ENCODE measurements at regions not wholly inside any gene's neighbourhood (a gene's known extent, or its start where the extent isn't known, plus 50 kb on each side); places are given as distances from the start of the nearest gene placed in this dataset.
"Not testable (repeated sequence)": the region's sequence is repeated elsewhere in the genome, so short reads cannot be mapped to it uniquely, and the experiment has no call there.

DNA sequence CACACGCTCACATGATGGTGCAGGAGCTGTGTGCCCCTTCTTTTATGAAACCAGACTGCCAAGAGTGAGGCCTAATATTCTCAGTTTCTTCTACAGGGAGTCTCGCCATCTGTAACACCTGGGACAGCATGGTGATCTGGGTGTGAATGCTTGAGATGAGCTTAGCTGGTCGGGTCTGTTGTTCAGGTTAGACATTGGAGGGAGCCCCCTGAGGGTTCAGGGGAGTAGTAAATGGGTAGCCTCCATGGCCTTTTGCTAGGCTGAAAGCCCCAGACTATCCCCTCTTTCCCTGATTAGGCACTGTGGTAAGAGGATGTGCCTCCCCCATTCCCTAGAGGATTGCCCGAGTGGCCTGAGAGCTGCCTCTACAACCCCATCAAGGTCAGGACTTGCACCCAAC is 1916.1 kb downstream of the PCDH9 start:
- no peak for DNase-seq (ENCODE audit: extremely low read depth, low read depth)
- TF ChIP-seq, protein P1, sequence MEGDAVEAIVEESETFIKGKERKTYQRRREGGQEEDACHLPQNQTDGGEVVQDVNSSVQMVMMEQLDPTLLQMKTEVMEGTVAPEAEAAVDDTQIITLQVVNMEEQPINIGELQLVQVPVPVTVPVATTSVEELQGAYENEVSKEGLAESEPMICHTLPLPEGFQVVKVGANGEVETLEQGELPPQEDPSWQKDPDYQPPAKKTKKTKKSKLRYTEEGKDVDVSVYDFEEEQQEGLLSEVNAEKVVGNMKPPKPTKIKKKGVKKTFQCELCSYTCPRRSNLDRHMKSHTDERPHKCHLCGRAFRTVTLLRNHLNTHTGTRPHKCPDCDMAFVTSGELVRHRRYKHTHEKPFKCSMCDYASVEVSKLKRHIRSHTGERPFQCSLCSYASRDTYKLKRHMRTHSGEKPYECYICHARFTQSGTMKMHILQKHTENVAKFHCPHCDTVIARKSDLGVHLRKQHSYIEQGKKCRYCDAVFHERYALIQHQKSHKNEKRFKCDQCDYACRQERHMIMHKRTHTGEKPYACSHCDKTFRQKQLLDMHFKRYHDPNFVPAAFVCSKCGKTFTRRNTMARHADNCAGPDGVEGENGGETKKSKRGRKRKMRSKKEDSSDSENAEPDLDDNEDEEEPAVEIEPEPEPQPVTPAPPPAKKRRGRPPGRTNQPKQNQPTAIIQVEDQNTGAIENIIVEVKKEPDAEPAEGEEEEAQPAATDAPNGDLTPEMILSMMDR (IDR thresholded peaks at IDR 0.05; ENCODE audit: low read depth, low read length) = no peak

DNA sequence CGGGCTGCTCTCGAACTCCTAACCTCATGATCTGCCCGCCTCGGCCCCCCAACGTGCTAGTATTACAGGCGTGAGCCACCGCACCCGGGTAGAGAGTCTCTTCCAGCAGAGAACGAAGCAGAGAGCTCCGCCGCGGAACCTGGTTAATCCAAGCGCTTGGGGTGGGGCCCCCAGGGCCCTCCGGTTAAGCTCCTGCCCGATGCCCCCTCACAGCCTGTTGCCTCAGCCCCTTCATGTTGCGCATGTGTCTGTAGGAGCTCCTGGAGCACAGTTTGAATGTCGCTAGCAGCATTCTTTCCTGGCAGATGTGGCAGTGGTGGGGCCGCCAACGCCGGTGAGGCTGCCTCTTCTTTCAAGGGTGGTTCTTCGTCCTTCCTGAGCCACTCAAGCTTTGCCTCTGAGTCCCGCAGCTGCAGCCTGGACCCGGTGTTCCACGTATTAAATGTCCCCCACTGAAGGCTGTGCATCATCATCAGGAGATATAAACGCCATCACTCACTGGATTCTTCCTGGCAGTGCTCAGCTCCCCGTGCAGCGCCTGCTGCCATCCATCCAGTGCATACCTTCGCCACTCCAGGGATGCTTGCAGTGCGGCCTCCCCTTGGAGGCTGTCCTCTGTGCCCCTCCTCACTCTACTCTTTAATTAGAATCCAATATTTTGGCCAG is 1919.3 kb downstream of the PCDH9 start:
- DNase-seq (ENCODE audit: extremely low read depth, low read depth) = no peak
- TF ChIP-seq, protein P1 (IDR thresholded peaks at IDR 0.05; ENCODE audit: low read depth, low read length) = no peak

DNA sequence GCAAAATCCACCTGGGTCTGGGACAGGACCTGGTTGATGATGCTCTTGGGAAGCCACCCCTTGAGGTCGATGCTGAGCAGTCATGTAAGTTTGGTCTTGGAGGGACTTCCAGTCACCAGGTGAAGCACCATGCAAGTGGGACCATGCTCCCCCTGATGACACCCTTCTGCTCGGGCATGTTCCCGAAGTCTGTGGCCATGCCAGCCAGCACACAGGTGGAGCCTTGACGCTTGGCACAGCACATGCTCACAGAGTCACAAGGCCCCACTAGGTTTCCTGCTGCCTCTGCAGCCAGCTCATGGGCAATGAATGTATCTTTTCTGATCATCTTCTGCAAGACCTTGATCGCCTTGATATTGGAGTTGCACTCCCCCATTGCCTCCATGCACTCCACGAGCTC is 1920.2 kb downstream of the PCDH9 start:
- TF ChIP-seq, protein P1 (IDR thresholded peaks at IDR 0.05; ENCODE audit: low read depth, low read length) = no peak
- no peak for DNase-seq (ENCODE audit: extremely low read depth, low read depth)

DNA sequence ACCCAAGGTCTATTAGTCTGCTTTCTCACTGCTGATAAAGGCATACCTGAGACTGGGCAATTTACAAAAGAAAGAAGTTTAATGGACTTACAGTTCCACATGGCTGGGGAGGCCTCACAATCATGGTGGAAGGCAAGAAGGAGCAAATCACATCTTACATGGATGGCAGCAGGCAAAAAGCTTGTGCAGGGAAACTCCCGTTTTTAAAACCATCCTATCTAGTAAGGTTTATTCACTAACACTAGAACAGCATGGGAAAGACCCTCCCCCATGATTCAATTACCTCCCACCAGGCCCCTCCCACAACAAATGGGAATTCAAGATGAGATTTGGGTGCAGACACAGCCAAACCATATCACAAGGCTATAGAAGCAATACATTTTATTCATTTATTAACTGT is 1921.4 kb downstream of the PCDH9 start:
- DNase-seq (ENCODE audit: extremely low read depth, low read depth) = not testable (repeated sequence)

DNA sequence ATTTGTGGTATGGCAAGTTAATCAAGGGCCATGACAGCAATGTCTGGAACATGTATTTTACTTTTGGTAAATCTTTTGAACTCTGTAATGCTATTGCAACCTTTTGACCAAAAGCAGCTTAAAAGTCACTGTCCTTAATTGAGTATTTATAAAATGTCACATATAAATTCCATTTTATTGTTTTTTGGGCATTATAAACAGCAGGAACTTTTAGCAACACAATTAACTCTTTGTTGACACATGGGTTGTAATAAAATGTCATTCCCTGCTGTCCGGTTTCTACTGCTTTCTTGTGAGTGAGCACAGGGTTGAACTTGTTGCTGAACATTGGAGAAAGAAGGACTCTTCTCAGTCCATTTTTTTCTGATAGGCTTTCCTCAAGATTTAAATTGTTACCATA is 1923.1 kb downstream of the PCDH9 start:
- TF ChIP-seq, protein P1 (IDR thresholded peaks at IDR 0.05; ENCODE audit: low read depth, low read length) = no peak
- DNase-seq (ENCODE audit: extremely low read depth, low read depth) = no peak

DNA sequence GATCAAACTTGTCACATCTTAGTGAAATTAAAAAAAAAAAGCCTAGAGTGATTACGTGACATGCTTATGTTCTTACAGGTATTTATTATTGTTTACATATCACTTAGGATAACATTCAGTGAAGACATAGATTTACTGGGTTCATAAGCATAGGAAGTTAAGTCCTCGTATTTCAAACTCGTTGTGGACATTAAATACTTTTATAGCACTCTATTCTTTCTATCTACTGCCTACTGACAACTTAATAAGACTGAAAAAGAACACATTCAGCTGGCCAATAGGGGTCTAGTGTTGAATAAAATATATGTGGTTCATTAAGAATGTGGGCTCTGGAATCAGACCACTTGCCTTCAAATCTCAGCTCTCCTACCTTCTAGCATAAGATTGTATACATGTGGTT is 1927.4 kb downstream of the PCDH9 start:
- TF ChIP-seq, protein P1 (IDR thresholded peaks at IDR 0.05; ENCODE audit: low read depth, low read length) = no peak
- DNase-seq (ENCODE audit: extremely low read depth, low read depth) = no peak

DNA sequence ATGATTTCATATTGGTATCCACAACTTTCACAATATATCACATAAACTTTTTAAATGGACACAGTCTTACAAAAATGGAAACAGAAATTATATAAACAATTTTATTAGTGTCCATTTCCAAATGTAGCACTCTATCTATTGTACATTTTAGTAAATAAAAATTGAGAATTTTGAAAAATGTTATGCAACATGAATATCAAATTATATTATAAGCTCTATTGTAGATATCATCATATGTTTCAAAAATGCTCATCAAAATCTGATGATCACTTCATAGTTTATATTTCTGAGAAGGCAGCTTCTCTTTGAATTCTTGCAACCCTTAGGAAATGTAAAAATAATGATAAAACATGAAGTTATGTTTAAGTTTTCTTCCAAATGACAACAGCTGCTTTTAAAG is 1928.6 kb downstream of the PCDH9 start:
- TF ChIP-seq, protein P1 (IDR thresholded peaks at IDR 0.05; ENCODE audit: low read depth, low read length) = no peak
- DNase-seq (ENCODE audit: extremely low read depth, low read depth) = no peak

DNA sequence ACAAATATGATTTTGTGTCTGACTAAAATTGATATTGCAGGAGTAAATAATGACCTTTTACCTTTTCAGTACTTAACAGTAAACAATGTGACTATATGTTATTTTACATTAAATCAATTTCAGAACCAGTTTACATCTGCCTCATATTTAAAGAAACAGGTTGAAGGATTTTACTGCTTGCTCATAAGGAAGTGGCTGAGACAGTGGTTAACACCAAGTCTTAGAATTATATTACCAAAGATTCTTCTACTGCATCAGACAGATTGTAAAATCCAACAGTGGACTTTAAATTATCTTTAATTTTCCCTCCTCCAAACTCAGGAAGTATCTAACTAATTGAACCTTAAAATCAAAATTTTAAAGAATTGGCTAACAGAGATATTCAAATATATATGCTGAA is 1929.9 kb downstream of the PCDH9 start:
- TF ChIP-seq, protein P1 (IDR thresholded peaks at IDR 0.05; ENCODE audit: low read depth, low read length) = no peak
- DNase-seq (ENCODE audit: extremely low read depth, low read depth) = no peak

All from AG09319 (cell line).